Hypothalamus (tissue), 51 donors: ENCODE measurements at regions not wholly inside any gene's neighbourhood (a gene's known extent, or its start where the extent isn't known, plus 50 kb on each side); places are given as distances from the start of the nearest gene placed in this dataset.

Experiments
- DNase-seq, 51 donors: peaks; one replicate each; lab custom pipeline; 2025; lab: John Stamatoyannopoulos, UW

GRCh38 chr1:164210211-164210739, 348.7 kb upstream of the PBX1 start:
- DNase-seq: no peak

DNA sequence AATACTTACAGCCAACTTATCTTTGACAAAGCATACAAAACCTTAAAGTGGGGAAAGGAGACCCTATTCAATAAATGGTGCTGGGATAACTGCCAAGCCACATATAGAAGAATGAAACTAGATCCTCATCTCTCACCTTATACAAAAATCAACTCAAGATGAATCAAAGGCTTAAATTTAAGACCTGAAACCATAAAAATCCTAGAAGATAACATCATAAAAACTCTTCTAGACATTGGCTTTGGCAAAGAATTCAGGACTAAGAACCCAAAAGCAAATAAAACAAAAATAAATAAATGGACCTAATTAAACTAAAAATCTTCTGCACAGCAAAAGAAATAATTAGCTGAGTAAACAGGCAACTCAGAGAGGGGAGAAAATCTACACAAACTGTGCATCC, 335.6 kb upstream of the PBX1 start:
- DNase-seq: no peak

GRCh38 chr1:164225011-164225410, 334.0 kb upstream of the PBX1 start:
- no peak for DNase-seq

- no peak for DNase-seq
Observed at GRCh38 chr1:164226977-164227376, 332.0 kb upstream of the PBX1 start.

DNA sequence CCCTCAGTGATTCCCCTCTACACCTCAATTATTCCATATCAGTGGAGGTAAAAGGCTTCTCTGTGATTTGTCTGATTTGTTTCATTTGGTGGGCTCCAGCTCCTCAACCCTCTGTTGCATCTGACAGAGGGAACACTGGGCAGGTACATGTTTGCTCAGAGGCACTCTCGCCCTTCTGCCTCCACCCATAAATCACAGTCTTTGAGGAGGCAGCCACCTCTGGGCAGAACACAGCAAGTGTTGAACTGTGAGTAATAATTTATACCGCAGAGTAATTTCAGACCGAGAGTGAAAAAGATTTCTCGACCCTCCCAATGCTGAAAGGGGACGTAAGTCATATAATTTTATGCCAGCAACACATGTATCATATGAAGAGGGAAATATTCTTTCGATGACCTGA, 330.1 kb upstream of the PBX1 start:
- no peak for DNase-seq

DNA sequence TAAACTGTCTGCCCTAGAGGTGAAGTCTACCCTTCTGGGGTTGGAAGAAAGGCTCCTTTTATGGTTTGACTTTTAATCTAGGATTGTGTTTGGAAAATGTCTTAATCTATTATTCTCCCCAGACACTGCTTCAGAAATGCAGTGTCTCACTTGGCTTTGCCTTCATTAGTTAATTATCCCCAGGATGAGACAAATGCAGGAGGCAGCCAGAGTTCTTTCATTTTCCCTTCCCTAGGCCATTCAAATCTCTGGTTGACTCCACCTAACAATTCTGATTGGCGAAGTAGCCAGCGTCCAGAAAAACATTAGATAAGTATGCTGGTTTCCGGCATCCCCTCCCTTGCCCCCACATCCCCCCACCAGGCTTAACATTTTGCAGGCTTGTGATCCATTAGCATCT, 325.8 kb upstream of the PBX1 start:
- no peak for DNase-seq

DNA sequence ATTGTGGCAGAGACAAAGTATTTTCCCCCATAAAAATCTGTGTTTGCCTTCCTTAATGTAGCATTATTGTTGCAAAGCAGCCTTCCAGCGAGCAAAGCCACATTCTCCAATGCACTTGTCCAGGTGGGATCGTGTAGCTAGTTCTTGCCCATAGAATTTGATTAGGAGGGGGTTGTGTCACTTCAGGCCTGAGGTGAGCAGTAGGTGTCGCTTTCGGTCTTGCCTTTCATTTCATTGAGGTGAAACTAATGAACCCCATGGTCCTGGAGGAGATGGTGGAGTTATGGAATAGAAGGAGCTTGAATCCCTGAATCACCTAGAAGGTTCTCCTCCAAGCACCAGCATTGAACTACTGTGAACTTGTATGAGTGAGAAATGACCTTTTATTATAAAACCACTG, 318.9 kb upstream of the PBX1 start:
- no peak for DNase-seq

DNA sequence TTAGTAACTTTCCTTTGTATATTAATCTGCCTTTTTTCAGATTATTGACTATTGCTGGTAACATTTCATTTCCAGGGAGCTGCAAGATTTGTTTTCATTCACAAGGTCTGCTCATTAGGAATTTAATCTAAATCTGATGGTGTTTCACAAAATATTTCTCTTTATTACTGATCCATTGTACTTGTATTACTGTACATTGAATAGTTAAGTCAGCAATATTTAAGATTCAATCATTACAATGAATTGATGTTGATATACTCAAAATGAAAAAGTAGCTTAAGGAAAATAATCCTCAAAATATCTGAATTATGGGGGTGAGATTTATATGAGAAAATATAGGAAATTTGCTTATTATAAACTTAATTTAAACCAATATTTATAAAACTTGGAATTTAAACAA, 308.6 kb upstream of the PBX1 start:
- DNase-seq: no peak

DNA sequence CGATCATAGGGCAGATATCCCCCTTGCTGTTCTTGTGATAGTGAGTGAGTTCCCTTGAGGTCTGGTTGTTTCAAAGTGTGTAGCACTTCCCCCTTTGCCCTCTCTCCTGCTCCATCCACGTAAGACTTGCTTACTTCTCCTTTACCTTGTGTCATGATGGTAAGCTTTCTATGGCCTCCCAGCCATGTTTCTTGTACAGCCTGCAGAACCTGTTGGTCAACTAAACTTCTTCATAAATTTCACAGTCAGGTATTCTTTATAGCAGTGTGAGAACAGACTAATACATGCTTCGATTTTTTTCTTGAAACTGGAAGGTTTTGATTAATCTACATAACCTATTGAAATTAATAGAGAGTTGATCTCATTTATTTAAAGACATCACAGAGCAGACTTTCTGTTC, 302.5 kb upstream of the PBX1 start:
- DNase-seq: no peak

DNA sequence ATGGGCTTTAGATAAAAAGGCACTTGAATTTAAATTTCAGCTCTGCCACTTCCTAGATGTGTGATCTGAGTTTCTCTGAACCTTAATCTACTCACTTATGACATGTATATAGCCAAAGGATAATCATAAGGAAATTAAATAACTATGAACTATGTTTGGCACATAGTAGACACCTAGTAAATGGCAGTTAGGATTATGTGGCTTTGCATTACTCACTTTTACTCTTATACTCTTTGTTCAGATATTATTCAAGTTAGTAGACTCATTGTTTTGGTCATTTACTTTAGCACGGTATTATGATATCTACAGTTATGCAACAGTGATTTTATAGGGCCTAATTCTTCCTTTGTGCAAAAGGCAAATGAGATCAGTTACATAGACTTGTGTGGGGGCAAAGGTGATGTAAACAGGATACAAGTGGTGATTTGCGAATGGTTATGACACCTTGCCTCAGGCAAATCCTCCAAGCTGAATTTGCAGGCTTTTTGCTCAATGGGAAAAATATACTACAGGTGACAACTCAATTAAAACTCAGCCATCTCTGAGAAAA, 297.2 kb upstream of the PBX1 start:
- no peak for DNase-seq

GRCh38 chr1:164263540-164263939, 295.4 kb upstream of the PBX1 start:
- no peak for DNase-seq

DNA sequence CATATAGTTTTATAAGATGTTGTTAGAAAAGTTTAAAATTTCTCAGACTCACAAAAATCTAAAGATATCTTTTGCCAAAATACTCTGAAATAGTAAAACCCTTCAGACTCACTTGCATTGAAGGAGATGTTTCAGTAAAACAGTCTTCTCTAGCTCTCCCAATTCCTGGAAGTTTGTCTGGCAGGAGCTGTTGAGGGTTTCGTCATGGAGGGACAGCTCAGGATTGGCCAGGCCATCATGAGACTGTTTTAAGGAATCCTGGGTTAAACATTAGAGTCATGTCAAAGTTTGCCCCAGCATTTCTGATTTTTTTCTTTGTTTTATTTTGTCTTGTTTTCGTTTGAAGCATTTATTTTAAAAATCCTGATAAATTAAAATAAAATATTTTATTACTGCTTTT, 293.8 kb upstream of the PBX1 start:
- no peak for DNase-seq

GRCh38 chr1:164272156-164272555, 286.8 kb upstream of the PBX1 start:
- no peak for DNase-seq

GRCh38 chr1:164296172-164296571, 262.8 kb upstream of the PBX1 start:
- DNase-seq: peak in 2 of 51 donors; percentile 2

DNA sequence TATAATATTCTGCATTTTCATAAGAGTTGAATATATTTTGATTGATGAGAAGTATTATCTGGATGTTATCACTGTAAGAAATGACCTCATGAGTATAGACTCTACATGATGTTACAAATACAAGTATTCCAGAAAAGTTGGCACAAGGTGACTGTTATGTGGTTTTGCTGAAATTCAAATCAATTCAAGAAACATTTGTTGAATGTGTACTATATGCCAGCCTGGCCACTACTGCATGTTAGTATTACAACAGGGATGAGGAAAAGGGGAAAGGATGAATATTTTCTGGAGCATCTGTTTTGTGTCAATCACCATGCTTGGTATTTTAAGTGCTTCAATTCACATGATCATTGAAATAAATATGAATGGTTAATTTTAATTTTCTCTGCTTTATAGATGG, 250.9 kb upstream of the PBX1 start:
- no peak for DNase-seq

DNA sequence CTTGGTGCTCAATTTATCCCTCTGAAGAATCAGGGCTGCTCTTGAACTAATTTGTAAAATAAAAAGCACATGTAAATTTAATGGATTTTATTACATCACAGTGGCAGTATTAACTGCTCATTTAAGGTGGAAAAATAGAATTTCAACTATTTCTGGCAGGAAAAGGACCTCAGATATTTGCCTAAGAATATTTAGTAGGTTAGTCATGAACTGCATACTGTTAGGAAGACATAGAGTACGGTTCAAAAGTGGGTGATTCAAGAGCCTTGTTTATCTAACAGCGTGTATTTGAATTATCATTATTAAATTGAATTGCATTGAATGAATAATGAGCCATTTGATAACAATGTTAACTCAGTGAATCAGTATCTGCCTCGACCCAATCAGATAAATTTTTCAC, 248.8 kb upstream of the PBX1 start:
- DNase-seq: no peak

DNA sequence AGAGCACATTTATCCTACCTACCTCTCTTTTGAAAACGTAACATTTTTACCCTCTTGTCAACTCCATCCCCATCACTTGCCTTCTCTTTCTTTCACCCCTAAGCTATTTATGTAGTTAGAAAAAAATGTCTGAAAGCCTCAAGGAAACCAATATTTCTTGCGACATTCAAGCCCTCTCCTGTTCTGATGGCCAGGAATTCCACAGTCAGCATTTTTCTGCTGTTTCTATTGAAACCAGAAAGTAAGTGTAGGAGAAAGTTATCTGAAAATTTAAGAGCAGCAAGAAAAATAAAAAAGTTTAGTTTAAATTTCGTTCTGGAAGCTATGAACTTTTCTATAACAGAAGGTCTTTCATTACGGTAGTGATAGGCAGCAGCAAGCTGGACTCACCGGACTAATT, 247.6 kb upstream of the PBX1 start:
- no peak for DNase-seq

GRCh38 chr1:164320790-164321731, 237.9 kb upstream of the PBX1 start:
- DNase-seq: peak in 25 of 51 donors; percentile 2 to 61 (median 18)

DNA sequence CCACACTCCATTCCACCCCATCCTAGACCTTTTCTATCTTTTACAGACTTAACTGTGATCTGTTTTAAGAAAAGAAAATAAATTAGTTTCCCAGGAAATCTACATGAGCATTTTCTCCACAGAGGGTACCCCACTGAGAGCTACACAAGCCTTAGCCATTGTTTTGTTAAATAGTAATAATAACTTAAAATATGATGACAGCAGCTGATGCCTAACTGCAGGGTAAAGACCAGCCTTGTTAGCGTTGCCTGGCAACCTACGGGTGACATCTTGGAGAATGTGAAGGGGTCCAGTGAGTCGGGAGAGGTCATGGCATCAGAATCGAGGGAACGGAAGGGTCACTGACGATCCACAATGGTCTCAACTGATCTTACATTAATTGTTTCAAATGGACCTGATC, 233.2 kb upstream of the PBX1 start:
- no peak for DNase-seq

DNA sequence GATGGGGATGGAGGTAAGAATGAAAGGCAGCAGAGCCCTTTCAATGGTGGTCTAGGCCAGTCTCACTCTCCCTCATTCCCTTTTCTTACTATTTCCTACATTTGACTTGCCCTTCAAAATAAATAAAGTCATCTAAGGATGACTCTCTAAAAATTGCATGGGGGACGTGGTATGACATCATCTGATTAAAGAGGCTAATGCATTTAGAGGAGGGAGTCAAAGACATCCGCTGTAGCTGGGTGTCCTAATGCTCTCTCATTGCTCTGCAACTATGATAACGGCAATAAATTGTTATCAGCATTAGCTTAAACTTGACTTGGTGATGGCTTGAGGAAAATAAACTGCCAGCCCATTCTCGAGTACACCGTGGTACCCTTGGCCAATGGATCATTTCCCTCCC, 225.6 kb upstream of the PBX1 start:
- DNase-seq: no peak

DNA sequence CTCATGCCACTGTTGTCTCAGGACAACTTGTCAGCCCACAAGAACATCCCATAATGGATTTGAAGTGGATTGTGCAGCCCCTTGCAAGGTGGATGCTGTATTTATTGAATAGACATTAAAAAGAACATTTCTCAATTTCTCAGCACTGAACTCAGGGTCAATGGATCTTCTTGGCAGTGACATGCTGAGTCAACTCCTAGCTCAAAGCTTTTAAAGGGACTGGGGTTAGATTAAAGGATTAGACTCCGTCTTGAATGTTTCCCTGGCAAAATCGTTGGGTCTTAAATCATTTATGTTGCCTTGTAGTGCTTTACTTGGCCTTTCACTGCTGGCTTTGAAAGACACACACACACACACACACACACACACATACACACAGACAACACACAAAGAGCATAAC, 221.6 kb upstream of the PBX1 start:
- no peak for DNase-seq

DNA sequence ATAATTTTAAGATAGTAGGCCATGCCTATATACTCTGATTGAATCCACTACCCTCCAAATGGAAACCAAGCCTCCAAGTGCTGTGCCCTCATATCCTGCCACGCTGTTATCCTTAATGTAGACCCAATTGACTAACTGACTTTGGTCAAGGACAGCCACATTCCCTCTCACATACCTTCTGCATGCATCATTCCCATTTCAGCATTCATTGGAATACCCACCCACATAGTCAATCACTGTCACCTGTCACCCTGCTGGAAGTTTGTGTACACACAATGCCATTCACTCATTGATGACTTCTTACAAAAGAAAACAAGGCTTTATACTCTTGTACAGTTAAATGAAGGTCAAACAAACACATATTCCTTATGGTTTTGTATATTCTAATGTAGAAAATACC, 221.1 kb upstream of the PBX1 start:
- no peak for DNase-seq
